A549 (cell line): ENCODE measurements at regions not wholly inside any gene's neighbourhood (a gene's known extent, or its start where the extent isn't known, plus 50 kb on each side); places are given as distances from the start of the nearest gene placed in this dataset.

Experiments
- ATAC-seq, 2 experiments: fragments of 200-7000 bp in 1 of 2; fragments of >200 bp in 1 of 2; cut with Nextera tagmentation in 1 of 2; cut with Tn5 transposase in 1 of 2; 3 replicates each; pipeline versions ENCODE4 v1.8.0 to v1.9.1; 2018 to 2020; ENCODE audit warnings: mild to moderate bottlenecking in 1 of 2, moderate library complexity in 1 of 2
- CTCF ChIA-PET: fragments of 300-600 bp; sonication (Branson Sonifier 250); formaldehyde crosslinking; extraction: SDS; loops from one replicate; lab custom pipeline; 2021; ENCODE audit warnings: antibody characterized with exemption, inconsistent platforms; lab: Yijun Ruan, JAX
- POLR2A ChIA-PET: fragments of 350-600 bp; formaldehyde crosslinking; extraction: SDS; loops from one replicate; lab custom pipeline; 2021; ENCODE audit warnings: antibody characterized with exemption, inconsistent platforms; lab: Yijun Ruan, JAX
- DNase-seq, 2 experiments: peaks; one replicate each; pipeline versions ENCODE4 v3.0.0 to v3.0.0-alpha.2; 2011 to 2016; ENCODE audit warnings: low read depth in 1 of 2, low spot score in 1 of 2
- FAIRE-seq: peaks from 2 replicates; lab custom pipeline; 2011; peaks lifted over from hg19 to GRCh38; lab: Jason Lieb, UNC
- H3K27ac ChIP-seq, 2 experiments: fragments of >200 bp; sonication (Bioruptor Twin); formaldehyde crosslinking; 3 replicates each; pipeline ENCODE4 v1.5.1; 2016 to 2017
- H3K4me1 ChIP-seq: fragments of >200 bp; sonication (Bioruptor Twin); formaldehyde crosslinking; 3 replicates; pipeline ENCODE4 v1.6.1; 2016
- H3K4me2 ChIP-seq: fragments of >200 bp; sonication (Bioruptor Twin); formaldehyde crosslinking; 3 replicates; pipeline ENCODE4 v1.6.1; 2016
- H3K4me3 ChIP-seq: fragments of >200 bp; sonication (Bioruptor Twin); formaldehyde crosslinking; 3 replicates; pipeline ENCODE4 v1.5.1; 2016
- H3K9me3 ChIP-seq: fragments of >200 bp; sonication (Bioruptor Twin); formaldehyde crosslinking; 3 replicates; pipeline ENCODE4 v1.6.1; 2016
- CBX2 ChIP-seq: fragments of 200-600 bp; sonication (generic); IDR thresholded peaks from 2 replicates; pipeline ENCODE4 v1.6.1; 2016; ENCODE audit warnings: low read depth, mild to moderate bottlenecking, borderline replicate concordance
- CEBPB ChIP-seq, 2 experiments: fragments of >200 bp in 1 of 2; sonication (Bioruptor Twin) in 1 of 2; formaldehyde crosslinking in 1 of 2; IDR thresholded peaks; 2 replicates each; pipeline ENCODE4 v1.6.1; 2012 to 2016
- CTCF ChIP-seq: fragments of >200 bp; sonication (Bioruptor Twin); formaldehyde crosslinking; IDR thresholded peaks from 3 replicates; pipeline ENCODE4 v1.5.1; 2016
- EHF ChIP-seq: fragments of 250-450 bp; sonication (Bioruptor Pico); IDR thresholded peaks from 2 replicates; pipeline ENCODE4 v1.5.0; 2020; ENCODE audit warnings: mild to moderate bottlenecking
- EHMT2 ChIP-seq: fragments of 200-600 bp; sonication (generic); IDR thresholded peaks from 2 replicates; pipeline ENCODE4 v1.6.1; 2016; ENCODE audit warnings: antibody characterized with exemption, low read depth, mild to moderate bottlenecking, moderate library complexity
- ESRRA ChIP-seq: fragments of 150-350 bp; IDR thresholded peaks from 2 replicates; pipeline ENCODE4 v1.6.1; 2014; ENCODE audit warnings: mild to moderate bottlenecking, low read length, borderline replicate concordance
- FOSB ChIP-seq: fragments of 250-450 bp; sonication (Bioruptor Pico); IDR thresholded peaks from 2 replicates; pipeline ENCODE4 v1.5.0; 2020; ENCODE audit warnings: mild to moderate bottlenecking, moderate library complexity
- FOSL2 ChIP-seq, 2 experiments: fragments of 450-650 bp in 1 of 2; fragments of >200 bp in 1 of 2; sonication (Bioruptor Twin) in 1 of 2; formaldehyde crosslinking; IDR thresholded peaks; 2 replicates each; pipeline versions ENCODE4 v1.5.0 to v1.6.1; 2016 to 2020; ENCODE audit warnings: mild to moderate bottlenecking in 1 of 2, moderate library complexity in 1 of 2
- HDAC2 ChIP-seq: fragments of 200-600 bp; sonication (generic); IDR thresholded peaks from 2 replicates; pipeline ENCODE4 v1.6.1; 2016
- HEYL ChIP-seq: fragments of 250-450 bp; sonication (Bioruptor Pico); IDR thresholded peaks from 2 replicates; pipeline ENCODE4 v1.8.0; 2021; ENCODE audit warnings: mild to moderate bottlenecking, moderate library complexity
- HOXB13 ChIP-seq: fragments of 250-450 bp; sonication (Bioruptor Pico); IDR thresholded peaks from 2 replicates; pipeline ENCODE4 v1.5.0; 2020; ENCODE audit warnings: low read depth, mild to moderate bottlenecking, moderate library complexity
- JUN ChIP-seq, 2 experiments: fragments of >200 bp; sonication (Bioruptor Twin); formaldehyde crosslinking; IDR thresholded peaks; 2 replicates in 1 of 2; 3 replicates in 1 of 2; pipeline ENCODE4 v1.6.1; 2016 to 2017
- JUNB ChIP-seq: fragments of >200 bp; sonication (Bioruptor Twin); formaldehyde crosslinking; IDR thresholded peaks from 2 replicates; pipeline ENCODE4 v1.6.1; 2016
- KDM5A ChIP-seq: fragments of 200-600 bp; sonication (generic); IDR thresholded peaks from 2 replicates; pipeline ENCODE4 v1.6.1; 2016; ENCODE audit warnings: antibody characterized with exemption, mild to moderate bottlenecking
- MYC ChIP-seq: IDR thresholded peaks from 2 replicates; pipeline ENCODE4 v1.6.1; 2012; ENCODE audit warnings: mild to moderate bottlenecking, inconsistent platforms, low read length, improper control_type of control experiment, borderline replicate concordance
- RAD21 ChIP-seq, 2 experiments: fragments of >200 bp in 1 of 2; sonication (Bioruptor Twin) in 1 of 2; formaldehyde crosslinking in 1 of 2; IDR thresholded peaks in 1 of 2; conservative IDR thresholded peaks in 1 of 2; 2 replicates in 1 of 2; 3 replicates in 1 of 2; pipeline ENCODE4 v1.6.1; 2012 to 2018; ENCODE audit warnings: inconsistent platforms in 1 of 2
- RFX5 ChIP-seq: fragments of 450-650 bp; IDR thresholded peaks from 2 replicates; pipeline ENCODE4 v1.7.1; 2014; ENCODE audit warnings: antibody characterized with exemption, mild to moderate bottlenecking, moderate library complexity
- TFCP2L1 ChIP-seq: fragments of 250-450 bp; sonication (Bioruptor Pico); IDR thresholded peaks from 2 replicates; pipeline ENCODE4 v1.5.0; 2021; ENCODE audit warnings: mild to moderate bottlenecking
- ZFP36 ChIP-seq: fragments of 450-650 bp; IDR thresholded peaks from 2 replicates; pipeline ENCODE4 v1.6.1; 2014; ENCODE audit warnings: borderline replicate concordance; ENCODE audit not compliant: partially characterized antibody
- ZNF302 ChIP-seq: fragments of 250-450 bp; sonication (Bioruptor Pico); IDR thresholded peaks from 2 replicates; pipeline ENCODE4 v1.9.0; 2021; ENCODE audit warnings: inconsistent platforms, mild to moderate bottlenecking, moderate library complexity
- ZSCAN20 ChIP-seq: fragments of 250-450 bp; sonication (Bioruptor Pico); IDR thresholded peaks from 2 replicates; pipeline ENCODE4 v1.8.0; 2022; ENCODE audit warnings: mild to moderate bottlenecking, moderate library complexity
- WGBS: methylation state at CpG from one replicate; pipeline ENCODE4 v1.1.6; 2017; ENCODE audit errors: missing lambda C conversion rate; 5-methylcytosine and 5-hydroxymethylcytosine counted together
- TF ChIP-seq, protein P1 (sequence below): fragments of 150-350 bp; IDR thresholded peaks from 2 replicates; pipeline ENCODE4 v1.6.1; 2014; ENCODE audit warnings: low read depth, mild to moderate bottlenecking, low read length
- TF ChIP-seq, protein P2 (sequence below): fragments of 250-450 bp; sonication (Bioruptor Pico); IDR thresholded peaks from 2 replicates; pipeline ENCODE4 v1.5.0; 2020; ENCODE audit warnings: low read depth, mild to moderate bottlenecking, moderate library complexity
- TF ChIP-seq, protein P3 (sequence below): fragments of >200 bp; sonication (Bioruptor Twin); formaldehyde crosslinking; IDR thresholded peaks from 2 replicates; pipeline ENCODE4 v1.6.1; 2016
- TF ChIP-seq, protein P4 (sequence below): IDR thresholded peaks from 2 replicates; pipeline ENCODE4 v1.6.1; 2012

DNA sequence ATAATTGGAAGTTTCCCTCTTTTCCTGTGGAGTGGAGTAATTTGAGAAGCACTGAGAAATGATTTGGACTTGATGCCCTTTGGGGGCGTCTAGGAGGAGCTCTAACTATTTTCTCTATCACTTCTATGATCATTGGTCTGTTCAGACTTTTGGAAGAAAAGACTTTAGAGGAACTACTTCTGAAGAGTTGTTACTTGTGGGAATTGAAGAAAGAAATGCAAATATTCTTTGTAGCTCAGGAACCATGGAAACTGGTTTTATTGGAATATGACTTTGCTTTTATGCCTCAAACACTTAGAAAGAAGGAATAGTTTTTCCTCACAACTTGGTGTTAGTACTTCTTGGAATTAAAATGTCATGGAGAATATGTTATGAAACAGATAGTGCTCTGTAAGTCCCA is 122.0 kb upstream of the ALDH1A3 start:
- POLR2A ChIA-PET: no interaction called here
- Histone ChIP-seq H3K4me1 (peaks cover 22% of the 10 kb centered on the region), H3K9me3 (no peaks in the 10 kb centered on the region), H3K4me3 (no peak overlapping the region), H3K4me2 (no peak overlapping the region)
- DNase-seq: no peak
- FAIRE-seq: no peak
- CTCF ChIA-PET: no interaction called here
- 74% methylated on average over 1 of the region's 1 CpG for WGBS
- ATAC-seq: no peak
- no peak for TF ChIP-seq RFX5
- TF ChIP-seq, protein P1, sequence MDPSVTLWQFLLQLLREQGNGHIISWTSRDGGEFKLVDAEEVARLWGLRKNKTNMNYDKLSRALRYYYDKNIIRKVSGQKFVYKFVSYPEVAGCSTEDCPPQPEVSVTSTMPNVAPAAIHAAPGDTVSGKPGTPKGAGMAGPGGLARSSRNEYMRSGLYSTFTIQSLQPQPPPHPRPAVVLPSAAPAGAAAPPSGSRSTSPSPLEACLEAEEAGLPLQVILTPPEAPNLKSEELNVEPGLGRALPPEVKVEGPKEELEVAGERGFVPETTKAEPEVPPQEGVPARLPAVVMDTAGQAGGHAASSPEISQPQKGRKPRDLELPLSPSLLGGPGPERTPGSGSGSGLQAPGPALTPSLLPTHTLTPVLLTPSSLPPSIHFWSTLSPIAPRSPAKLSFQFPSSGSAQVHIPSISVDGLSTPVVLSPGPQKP: no peak
- no peak for TF ChIP-seq JUN (IDR thresholded peaks at IDR 0.05)
- no peak for TF ChIP-seq ESRRA
- TF ChIP-seq ZNF302 (CRISPR knock-in tag): no peak
- TF ChIP-seq HEYL (CRISPR knock-in tag): no peak
- TF ChIP-seq HDAC2: no peak
- TF ChIP-seq, protein P2, sequence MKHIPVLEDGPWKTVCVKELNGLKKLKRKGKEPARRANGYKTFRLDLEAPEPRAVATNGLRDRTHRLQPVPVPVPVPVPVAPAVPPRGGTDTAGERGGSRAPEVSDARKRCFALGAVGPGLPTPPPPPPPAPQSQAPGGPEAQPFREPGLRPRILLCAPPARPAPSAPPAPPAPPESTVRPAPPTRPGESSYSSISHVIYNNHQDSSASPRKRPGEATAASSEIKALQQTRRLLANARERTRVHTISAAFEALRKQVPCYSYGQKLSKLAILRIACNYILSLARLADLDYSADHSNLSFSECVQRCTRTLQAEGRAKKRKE (CRISPR knock-in tag): no peak
- no peak for TF ChIP-seq CBX2
- no peak for TF ChIP-seq HOXB13 (CRISPR knock-in tag)
- no peak for TF ChIP-seq JUNB
- TF ChIP-seq, all 56 proteins: peak for 0
- no peak overlapping the region for H3K27ac ChIP-seq

DNA sequence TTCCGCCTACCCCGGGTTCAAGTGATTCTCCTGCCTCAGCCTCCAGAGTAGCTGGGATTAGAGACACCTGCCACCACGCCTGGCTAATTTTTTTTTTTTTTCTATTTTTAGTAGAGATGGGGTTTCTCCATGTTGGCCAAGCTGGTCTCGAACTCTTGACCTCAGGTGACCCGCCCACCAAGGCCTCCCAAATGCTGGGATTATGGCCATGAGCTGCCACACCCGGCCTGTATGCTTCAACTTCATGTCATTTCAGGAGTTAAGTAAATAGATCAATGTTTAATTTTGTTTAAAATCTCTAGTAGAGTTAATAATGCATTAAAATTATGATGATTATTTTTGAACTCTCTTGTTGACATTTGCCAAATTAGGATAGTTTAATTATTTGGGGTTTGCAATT is 121.1 kb upstream of the ALDH1A3 start:
- DNase-seq (no peak), FAIRE-seq (no peak), ATAC-seq (no peak)
- H3K4me3 ChIP-seq: no peak overlapping the region
- H3K4me2 ChIP-seq: peak overlapping the region; percentile 90
- peaks cover 22% of the 10 kb centered on the region for H3K4me1 ChIP-seq
- H3K27ac ChIP-seq: peak overlapping the region; percentile 20 to 67; a peak in 2 of 6 replicates
- POLR2A ChIA-PET: interaction anchor here (1.9 kb wide), 1 partner anchor 37 kb away, joined by 17 read pairs; no protein-coding TSS in a partner anchor
- CTCF ChIA-PET: interaction anchor here (0.6 to 2.6 kb wide), 7 partner anchors 18 to 250 kb away, joined by 3 to 8 read pairs (median 3); no protein-coding TSS in a partner anchor
- TF ChIP-seq ZFP36 (no peak), EHMT2 (no peak), FOSB (CRISPR knock-in tag) (no peak), ZSCAN20 (CRISPR knock-in tag) (no peak), MYC (no peak), CEBPB (IDR thresholded peaks at IDR 0.05) (no peak), RAD21 (conservative IDR thresholded peaks at IDR 0.05 in 1 of 2, IDR thresholded peaks at IDR 0.05 in 1 of 2) (no peak), KDM5A (no peak), EHF (no peak), CBX2 (no peak), CTCF (no peak), FOSL2 (IDR thresholded peaks at IDR 0.05) (no peak), FOSL2 (CRISPR knock-in tag; IDR thresholded peaks at IDR 0.05) (no peak), TFCP2L1 (CRISPR knock-in tag) (no peak), JUN (IDR thresholded peaks at IDR 0.05) (no peak)
- TF ChIP-seq, protein P3, sequence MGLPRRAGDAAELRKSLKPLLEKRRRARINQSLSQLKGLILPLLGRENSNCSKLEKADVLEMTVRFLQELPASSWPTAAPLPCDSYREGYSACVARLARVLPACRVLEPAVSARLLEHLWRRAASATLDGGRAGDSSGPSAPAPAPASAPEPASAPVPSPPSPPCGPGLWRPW: no peak
- TF ChIP-seq, protein P4, sequence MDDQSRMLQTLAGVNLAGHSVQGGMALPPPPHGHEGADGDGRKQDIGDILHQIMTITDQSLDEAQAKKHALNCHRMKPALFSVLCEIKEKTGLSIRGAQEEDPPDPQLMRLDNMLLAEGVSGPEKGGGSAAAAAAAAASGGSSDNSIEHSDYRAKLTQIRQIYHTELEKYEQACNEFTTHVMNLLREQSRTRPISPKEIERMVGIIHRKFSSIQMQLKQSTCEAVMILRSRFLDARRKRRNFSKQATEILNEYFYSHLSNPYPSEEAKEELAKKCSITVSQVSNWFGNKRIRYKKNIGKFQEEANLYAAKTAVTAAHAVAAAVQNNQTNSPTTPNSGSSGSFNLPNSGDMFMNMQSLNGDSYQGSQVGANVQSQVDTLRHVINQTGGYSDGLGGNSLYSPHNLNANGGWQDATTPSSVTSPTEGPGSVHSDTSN: no peak
- TF ChIP-seq, all 56 proteins: peak for 0
- H3K9me3 ChIP-seq: no peaks in the 10 kb centered on the region
- 50% methylated on average over 6 of the region's 6 CpGs for WGBS
